Epithelial cell of esophagus (primary cell): ENCODE measurements at regions not wholly inside any gene's neighbourhood (a gene's known extent, or its start where the extent isn't known, plus 50 kb on each side); places are given as distances from the start of the nearest gene placed in this dataset.

ENCODE experiments used
- DNase-seq: peaks from one replicate; pipeline ENCODE4 v3.0.0; 2010; ENCODE audit warnings: low read depth
- H3K4me3 ChIP-seq: 2 replicates; pipeline ENCODE4 v1.5.1; 2011; ENCODE audit warnings: mild to moderate bottlenecking, low read length, control low read depth
- CTCF ChIP-seq: IDR thresholded peaks from 2 replicates; pipeline ENCODE4 v1.5.1; 2011; ENCODE audit warnings: low read depth, mild to moderate bottlenecking, low read length, control low read depth, inconsistent platforms; ENCODE audit not compliant: insufficient read depth; ENCODE audit errors: missing control alignments

- DNase-seq: no peak
- TF ChIP-seq CTCF: no peak
- no peak overlapping the region for H3K4me3 ChIP-seq
Observed at GRCh38 chr13:57353831-57354230, 186.8 kb downstream of the PRR20E start.

GRCh38 chr13:57375876-57376275 lies 208.9 kb downstream of the PRR20E start:
- no peak for TF ChIP-seq CTCF
- H3K4me3 ChIP-seq: no peak overlapping the region
- DNase-seq: no peak

- no peak for DNase-seq
- H3K4me3 ChIP-seq: no peak overlapping the region
- no peak for TF ChIP-seq CTCF
Observed at GRCh38 chr13:57408312-57408711, 223.2 kb upstream of the PCDH17 start.

- no peak for TF ChIP-seq CTCF
- H3K4me3 ChIP-seq: no peak overlapping the region
- no peak for DNase-seq
Observed at GRCh38 chr13:57409121-57409520, 222.4 kb upstream of the PCDH17 start.

GRCh38 chr13:57409656-57410055 lies 221.9 kb upstream of the PCDH17 start:
- TF ChIP-seq CTCF: no peak
- DNase-seq: no peak

GRCh38 chr13:57418067-57418677 lies 213.4 kb upstream of the PCDH17 start:
- no peak for TF ChIP-seq CTCF

More at GRCh38 chr13:57409656-57410055, 221.9 kb upstream of the PCDH17 start:
- H3K4me3 ChIP-seq: no peak overlapping the region

GRCh38 chr13:57424379-57424778 lies 207.2 kb upstream of the PCDH17 start:
- H3K4me3 ChIP-seq: no peak overlapping the region
- TF ChIP-seq CTCF: no peak
- no peak for DNase-seq

More at GRCh38 chr13:57418067-57418677, 213.4 kb upstream of the PCDH17 start:
- H3K4me3 ChIP-seq: no peak overlapping the region
- DNase-seq: no peak
